ENCODE measurements at regions not wholly inside any gene's neighbourhood (a gene's known extent, or its start where the extent isn't known, plus 50 kb on each side); places are given as distances from the start of the nearest gene placed in this dataset.

GRCh38 chr1:219020386-219020785 lies 153.3 kb upstream of the LYPLAL1 start:
- POLR2A ChIA-PET: no interaction called here
- Mint-ChIP-seq H3K9me3 (peaks cover 2% of the 10 kb centered on the region), H3K27ac (no peak overlapping the region), H3K4me1 (ENCODE audit: low read depth) (no peaks in the 10 kb centered on the region), H3K4me3 (no peak overlapping the region), H3K27me3 (no peaks in the 10 kb centered on the region), H3K36me3 (ENCODE audit: low read depth) (no peaks in the 10 kb centered on the region)
- no peak for ATAC-seq
- CTCF ChIA-PET: no interaction called here
- TF ChIP-seq CTCF (IDR thresholded peaks at IDR 0.05): no peak
- no peak for DNase-seq
- intact Hi-C loops (cut with micrococcal nuclease): no loop called here

- Mint-ChIP-seq H3K27me3 (no peaks in the 10 kb centered on the region), H3K4me3 (no peak overlapping the region), H3K36me3 (ENCODE audit: low read depth) (no peaks in the 10 kb centered on the region), H3K9me3 (peaks cover 2% of the 10 kb centered on the region), H3K4me1 (ENCODE audit: low read depth) (no peaks in the 10 kb centered on the region), H3K27ac (no peak overlapping the region)
- ChIA-PET CTCF (no interaction called here), POLR2A (no interaction called here)
- intact Hi-C loops (cut with micrococcal nuclease): no loop called here
- DNase-seq: no peak
- ATAC-seq: no peak
- TF ChIP-seq CTCF (IDR thresholded peaks at IDR 0.05): no peak
Observed at GRCh38 chr1:219020846-219021245, 152.8 kb upstream of the LYPLAL1 start.

GRCh38 chr1:219027146-219027673 lies 146.5 kb upstream of the LYPLAL1 start:
- POLR2A ChIA-PET: no interaction called here
- H3K27me3 Mint-ChIP-seq: no peaks in the 10 kb centered on the region
- peaks cover 4% of the 10 kb centered on the region for H3K9me3 Mint-ChIP-seq
- no peak for TF ChIP-seq CTCF (IDR thresholded peaks at IDR 0.05)
- H3K4me3 Mint-ChIP-seq: no peak overlapping the region
- intact Hi-C loops (cut with micrococcal nuclease): no loop called here
- no peaks in the 10 kb centered on the region for H3K4me1 Mint-ChIP-seq (ENCODE audit: low read depth)
- CTCF ChIA-PET: no interaction called here
- H3K27ac Mint-ChIP-seq: no peak overlapping the region
- ATAC-seq (no peak), DNase-seq (no peak)
- no peaks in the 10 kb centered on the region for H3K36me3 Mint-ChIP-seq (ENCODE audit: low read depth)

GRCh38 chr1:219031809-219032208 lies 141.9 kb upstream of the LYPLAL1 start:
- no peak for TF ChIP-seq CTCF (IDR thresholded peaks at IDR 0.05)
- H3K36me3 Mint-ChIP-seq (ENCODE audit: low read depth): no peaks in the 10 kb centered on the region

GRCh38 chr1:219038398-219038797 lies 135.3 kb upstream of the LYPLAL1 start:
- Mint-ChIP-seq H3K27me3 (no peaks in the 10 kb centered on the region), H3K27ac (no peak overlapping the region), H3K9me3 (no peaks in the 10 kb centered on the region), H3K4me3 (no peak overlapping the region), H3K36me3 (ENCODE audit: low read depth) (no peaks in the 10 kb centered on the region), H3K4me1 (ENCODE audit: low read depth) (no peaks in the 10 kb centered on the region)
- TF ChIP-seq CTCF (IDR thresholded peaks at IDR 0.05): no peak
- intact Hi-C loops (cut with micrococcal nuclease): no loop called here
- ChIA-PET POLR2A (no interaction called here), CTCF (no interaction called here)
- ATAC-seq (no peak), DNase-seq (no peak)

More at GRCh38 chr1:219031809-219032208, 141.9 kb upstream of the LYPLAL1 start:
- ChIA-PET POLR2A (no interaction called here), CTCF (no interaction called here)
- Mint-ChIP-seq H3K27me3 (no peaks in the 10 kb centered on the region), H3K27ac (no peak overlapping the region), H3K9me3 (peaks cover 1% of the 10 kb centered on the region), H3K4me1 (ENCODE audit: low read depth) (no peaks in the 10 kb centered on the region), H3K4me3 (no peak overlapping the region)
- DNase-seq (no peak), ATAC-seq (no peak)
- intact Hi-C loops (cut with micrococcal nuclease): no loop called here

All from activated CD8-positive, alpha-beta T cell treated with anti-CD3 and anti-CD28 coated beads for 36 hours (primary cell).